ENCODE measurements at regions not wholly inside any gene's neighbourhood (a gene's known extent, or its start where the extent isn't known, plus 50 kb on each side); places are given as distances from the start of the nearest gene placed in this dataset.
A peak's percentile ranks its signal among the peaks of the same experiment; 100 is the strongest.

GRCh38 chr15:70573121-70573850 lies 190.1 kb downstream of the UACA start:
- Histone ChIP-seq H3K4me3 (no peak overlapping the region), H3K27me3 (no peaks in the 10 kb centered on the region), H3K9me3 (no peaks in the 10 kb centered on the region), H3K36me3 (no peaks in the 10 kb centered on the region), H3K4me1 (ENCODE audit: insufficient read depth) (peaks cover 1% of the 10 kb centered on the region), H3K27ac (no peak overlapping the region)
- no peak for TF ChIP-seq EP300 (IDR thresholded peaks at IDR 0.05)
- TF ChIP-seq POLR2A (IDR thresholded peaks at IDR 0.05): no peak
- no peak for TF ChIP-seq CTCF (IDR thresholded peaks at IDR 0.05)
- intact Hi-C loops (cut with DNase I): loop anchor here in 2 of 4 donors (10.0 kb wide), 1 partner anchor 62 kb away; no protein-coding TSS in a partner anchor
- DNase-seq: no peak
- 90 to 91% (median 91%) methylated on average over 12 of the region's 12 CpGs for WGBS, 3 donors

- no peak for TF ChIP-seq CTCF (IDR thresholded peaks at IDR 0.05)
- TF ChIP-seq POLR2A (IDR thresholded peaks at IDR 0.05): no peak
- no peak for TF ChIP-seq EP300 (IDR thresholded peaks at IDR 0.05)
- DNase-seq: no peak
- intact Hi-C loops (cut with DNase I): loop anchor here in 2 of 4 donors (10.0 kb wide), 1 partner anchor 65 kb away; no protein-coding TSS in a partner anchor
- 36 to 44% (median 36%) methylated on average over 6 of the region's 6 CpGs for WGBS, 3 donors
- Histone ChIP-seq H3K27me3 (no peaks in the 10 kb centered on the region), H3K27ac (no peak overlapping the region), H3K36me3 (no peaks in the 10 kb centered on the region), H3K4me1 (ENCODE audit: insufficient read depth) (peaks cover 1% of the 10 kb centered on the region), H3K4me3 (no peak overlapping the region), H3K9me3 (no peaks in the 10 kb centered on the region)
Measured at GRCh38 chr15:70569714-70570231, 193.6 kb downstream of the UACA start.

- H3K27ac ChIP-seq: no peak overlapping the region
- peak in 3 of 5 donors; percentile 21 to 47 (median 46) for DNase-seq
- no peaks in the 10 kb centered on the region for H3K9me3 ChIP-seq
- H3K36me3 ChIP-seq: no peaks in the 10 kb centered on the region
- H3K4me1 ChIP-seq (ENCODE audit: insufficient read depth): peaks cover 1% of the 10 kb centered on the region
- H3K4me3 ChIP-seq: no peak overlapping the region
- intact Hi-C loops (cut with DNase I): no loop called here
- WGBS, 3 donors: 51 to 57% (median 55%) methylated on average over 4 of the region's 4 CpGs
- no peak for TF ChIP-seq EP300 (IDR thresholded peaks at IDR 0.05)
- peak; percentile 23 to 48 (median 32) for TF ChIP-seq CTCF (IDR thresholded peaks at IDR 0.05)
- H3K27me3 ChIP-seq: no peaks in the 10 kb centered on the region
Measured at GRCh38 chr15:70569091-70569713, 194.2 kb downstream of the UACA start.

GRCh38 chr15:70566989-70567388 lies 196.4 kb downstream of the UACA start:
- no peaks in the 10 kb centered on the region for H3K27me3 ChIP-seq
- no peak overlapping the region for H3K4me3 ChIP-seq
- intact Hi-C loops (cut with DNase I): no loop called here
- peaks cover 1% of the 10 kb centered on the region for H3K4me1 ChIP-seq (ENCODE audit: insufficient read depth)
- no peaks in the 10 kb centered on the region for H3K9me3 ChIP-seq
- WGBS, 3 donors: 84 to 89% (median 87%) methylated on average over 11 of the region's 11 CpGs
- TF ChIP-seq EP300 (IDR thresholded peaks at IDR 0.05): no peak
- TF ChIP-seq POLR2A (IDR thresholded peaks at IDR 0.05): no peak
- TF ChIP-seq CTCF (IDR thresholded peaks at IDR 0.05): no peak
- no peak overlapping the region for H3K27ac ChIP-seq
- H3K36me3 ChIP-seq: no peaks in the 10 kb centered on the region
- DNase-seq: no peak
